HG02943 (cell line): ENCODE measurements at regions not wholly inside any gene's neighbourhood (a gene's known extent, or its start where the extent isn't known, plus 50 kb on each side); places are given as distances from the start of the nearest gene placed in this dataset.
"Not testable (repeated sequence)": the region's sequence is repeated elsewhere in the genome, so short reads cannot be mapped to it uniquely, and the experiment has no call there.

Experiments used
- ATAC-seq: cut with Tn5 transposase; IDR thresholded peaks from one replicate; pipeline ENCODE4 v1.9.1; 2021; ENCODE audit warnings: mild to moderate bottlenecking, low read depth, moderate library complexity; ENCODE audit not compliant: unreplicated experiment

DNA sequence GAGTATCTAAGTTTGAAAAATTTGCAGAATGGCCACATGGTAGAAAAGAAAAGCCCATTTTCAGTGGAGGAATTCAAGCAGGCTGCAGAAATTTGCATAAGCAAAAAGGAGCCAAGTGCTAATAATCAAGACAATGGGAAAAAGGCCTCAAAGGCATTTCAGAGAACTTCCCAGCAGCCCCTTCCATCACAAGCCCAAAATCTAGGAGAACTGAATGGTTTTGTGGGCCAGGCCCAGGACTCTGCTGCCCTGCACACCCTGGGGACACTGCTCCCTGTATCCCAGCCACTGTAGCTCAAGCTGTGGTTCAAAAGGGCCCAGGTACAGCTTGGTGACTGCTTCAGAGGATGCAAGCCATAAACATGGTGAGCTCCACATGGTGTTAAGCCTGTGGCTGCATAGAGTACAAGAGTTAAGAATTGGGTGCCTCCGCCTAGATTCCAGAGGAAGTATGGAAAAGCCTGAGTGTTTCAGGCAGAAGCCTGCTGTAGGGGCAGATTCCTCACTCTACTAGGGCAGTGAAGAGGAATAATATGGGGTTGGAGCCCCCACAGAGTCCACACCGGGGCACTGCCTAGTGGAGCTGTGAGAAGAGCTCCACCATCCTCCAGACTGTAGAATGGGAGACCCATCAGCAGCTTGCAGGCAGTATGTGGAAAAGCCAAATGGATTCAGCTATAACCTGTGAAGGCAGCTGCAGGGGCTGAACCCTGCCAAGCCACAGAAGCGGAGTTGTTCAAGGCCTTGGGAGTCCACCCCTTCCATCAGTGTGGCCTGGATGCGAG, 720.7 kb upstream of the CTNND2 start:
- ATAC-seq = no peak

DNA sequence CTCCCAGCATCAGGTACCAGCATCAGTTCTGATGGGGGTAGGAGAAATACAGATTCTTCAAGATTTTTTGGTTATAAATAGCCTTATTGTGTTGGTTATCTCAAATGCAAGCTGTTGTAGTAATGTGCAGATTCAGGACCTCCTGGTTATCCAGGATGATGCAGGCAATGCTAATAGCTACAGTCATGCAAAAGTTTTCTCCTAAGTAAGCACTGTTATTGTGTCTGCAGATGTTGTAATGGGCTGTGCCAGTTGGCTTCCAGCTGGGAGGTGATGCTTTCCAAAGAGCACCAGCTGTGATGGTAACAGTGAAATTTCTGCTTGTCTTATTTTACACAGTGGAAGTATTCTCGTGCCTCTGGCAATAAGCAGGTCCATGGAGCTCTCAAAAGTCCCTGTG, 719.2 kb upstream of the CTNND2 start:
- no peak for ATAC-seq

DNA sequence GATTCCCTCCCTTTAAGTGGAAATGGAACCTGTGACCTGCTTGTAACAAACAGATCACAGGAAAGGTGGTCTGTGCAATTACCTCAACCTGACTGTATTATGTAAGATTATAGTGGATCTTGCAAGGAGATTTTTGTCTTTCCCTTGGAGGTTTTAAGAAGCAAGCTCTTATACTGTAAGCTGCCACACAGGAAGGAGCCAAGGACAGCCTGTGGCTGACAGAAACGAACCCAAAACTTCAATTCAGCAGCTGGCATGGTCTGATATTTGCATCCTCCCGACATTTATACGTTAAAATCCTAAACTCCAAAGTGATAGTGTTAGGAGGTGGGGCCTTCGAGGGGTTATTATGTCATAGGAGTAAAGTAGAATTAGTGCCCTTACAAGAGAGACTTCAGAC, 711.8 kb upstream of the CTNND2 start:
- no peak for ATAC-seq

DNA sequence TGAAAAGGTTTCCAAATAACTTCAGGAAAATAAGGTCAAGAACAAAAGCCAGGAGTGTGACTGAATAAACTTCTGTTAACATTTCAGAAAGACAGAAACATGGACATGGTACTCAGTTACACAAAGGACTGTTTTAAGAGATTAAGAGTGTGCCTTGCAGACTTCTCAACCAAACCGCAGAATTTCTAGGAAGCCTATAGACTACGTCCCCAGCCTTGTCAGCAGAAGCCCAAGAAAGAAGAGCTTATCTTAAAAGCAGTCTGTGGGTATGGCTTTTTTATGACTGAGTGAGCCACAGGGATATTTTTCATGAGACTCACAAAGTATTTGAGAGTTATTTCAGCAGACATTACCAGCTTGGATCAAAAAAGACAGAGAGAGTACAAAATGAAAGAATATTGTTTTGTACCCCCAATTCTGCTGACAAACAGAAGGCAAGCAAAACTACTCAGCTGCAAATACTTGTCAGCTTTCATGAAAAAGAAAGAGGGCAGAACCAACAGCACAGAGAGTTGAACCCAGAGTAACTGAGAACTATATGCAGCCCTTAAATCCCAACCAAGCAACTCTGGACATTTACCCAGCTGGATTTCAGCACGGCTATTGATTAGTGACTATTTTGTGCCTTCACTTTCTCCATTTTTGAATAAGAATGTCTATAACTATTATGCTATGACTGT, 711.0 kb upstream of the CTNND2 start:
- ATAC-seq = no peak

DNA sequence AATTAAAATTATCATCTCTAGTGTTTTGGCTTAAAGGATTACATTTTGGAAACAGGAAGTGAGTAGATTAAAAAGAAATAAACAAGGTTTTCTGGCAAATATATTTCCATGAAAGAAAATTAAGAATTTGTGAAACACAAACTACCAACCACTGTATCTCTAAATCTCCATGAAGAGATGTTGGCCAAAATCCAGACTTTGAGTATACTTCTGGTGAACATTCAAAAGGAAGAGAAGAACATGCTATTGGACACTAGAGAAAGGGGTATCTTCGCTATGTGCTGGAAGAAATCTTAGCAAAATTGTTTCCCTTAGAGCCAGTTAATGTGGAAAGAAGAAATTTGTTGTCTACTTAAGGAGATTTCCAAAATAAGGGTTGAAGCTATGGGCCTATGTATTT, 710.4 kb upstream of the CTNND2 start:
- ATAC-seq = no peak

DNA sequence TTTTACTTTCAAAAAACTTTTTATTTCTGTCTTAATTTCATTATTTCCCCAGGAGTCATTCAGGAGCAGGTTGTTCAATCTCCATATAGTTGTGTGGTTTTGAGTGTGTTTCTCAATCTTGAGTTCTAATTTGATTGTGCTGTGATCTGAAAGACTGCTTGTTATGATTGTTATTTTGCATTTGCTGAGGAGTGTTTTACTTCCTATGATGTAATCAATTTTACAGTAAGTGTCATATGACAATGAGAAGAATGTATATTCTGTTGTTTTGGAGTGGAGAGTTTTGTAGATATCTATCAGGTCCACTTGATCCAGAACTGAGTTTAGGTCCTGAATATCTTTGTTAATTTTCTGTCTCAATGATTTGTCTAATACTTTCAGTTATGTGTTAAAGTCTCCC, 706.9 kb upstream of the CTNND2 start:
- ATAC-seq = no peak

DNA sequence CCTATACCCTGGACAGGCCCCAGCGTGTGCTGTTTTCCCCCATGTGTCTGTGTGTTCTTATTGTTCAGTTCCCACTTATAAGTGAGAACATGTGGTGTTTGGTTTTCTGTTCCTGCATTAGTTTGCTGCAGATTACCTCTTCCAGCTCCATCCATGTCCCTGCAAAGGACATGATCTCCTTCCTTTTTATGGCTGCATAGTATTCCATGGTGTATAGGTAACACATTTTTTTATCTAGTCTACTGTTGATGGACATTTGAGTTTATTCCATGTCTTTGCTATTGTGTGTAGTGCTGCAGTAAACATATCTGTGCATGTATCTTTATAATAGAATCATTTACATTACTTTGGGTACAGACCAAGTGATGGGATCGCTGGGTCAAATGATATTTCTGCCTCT, 703.6 kb upstream of the CTNND2 start:
- ATAC-seq = not testable (repeated sequence)

DNA sequence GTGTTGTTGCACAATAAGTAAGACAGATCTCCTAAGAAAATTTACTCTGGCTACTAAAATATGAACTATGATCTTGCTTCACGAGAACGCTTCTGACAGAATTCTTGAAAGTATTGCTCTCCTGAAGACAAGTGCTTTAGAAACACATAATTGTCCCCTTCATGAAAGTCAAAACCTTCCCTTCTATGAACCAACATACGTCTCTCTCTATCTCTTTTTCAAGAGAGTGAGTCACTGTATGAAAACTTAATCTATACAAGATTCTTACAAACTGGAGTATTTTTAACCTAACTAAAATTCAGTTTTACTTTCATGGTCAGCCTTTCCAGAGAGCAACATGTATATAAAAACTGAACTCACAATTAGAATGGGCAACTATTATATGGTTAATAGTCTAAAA, 688.0 kb upstream of the CTNND2 start:
- ATAC-seq = no peak

DNA sequence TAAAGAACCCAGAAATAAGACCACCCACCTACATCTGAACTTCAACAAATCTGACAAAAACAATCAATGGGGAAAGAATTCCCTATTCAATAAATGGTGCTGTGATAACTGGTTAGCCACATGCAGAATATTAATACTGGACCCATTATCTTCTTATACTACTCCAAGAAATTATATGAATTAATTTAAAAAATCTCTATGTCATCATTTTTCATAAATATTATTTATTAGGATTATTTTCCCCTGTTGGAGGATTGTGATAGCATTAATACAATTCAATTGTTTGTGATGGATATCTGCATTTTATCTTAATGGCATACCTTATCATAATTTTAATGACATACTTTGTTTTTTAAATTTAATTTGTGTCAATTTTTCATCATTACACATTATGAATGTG, 682.2 kb upstream of the CTNND2 start:
- no peak for ATAC-seq

DNA sequence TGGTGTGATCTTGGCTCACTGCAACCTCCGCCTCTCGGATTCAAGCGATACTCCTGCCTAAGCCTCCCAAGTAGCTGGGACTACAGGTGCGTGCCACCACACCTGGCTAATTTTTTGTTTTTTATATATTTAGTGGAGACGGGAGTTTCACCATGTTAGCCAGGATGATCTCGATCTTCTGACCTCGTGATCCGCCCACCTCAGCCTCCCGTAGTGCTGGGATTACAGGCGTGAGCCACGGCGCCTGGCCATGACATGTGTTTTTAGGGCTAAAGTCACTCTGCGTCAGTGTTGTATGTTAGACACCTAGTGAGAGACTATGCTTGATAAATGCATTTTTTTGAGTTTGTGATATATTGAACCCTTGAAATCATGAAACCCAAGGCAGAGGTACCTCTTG, 674.6 kb upstream of the CTNND2 start:
- ATAC-seq = not testable (repeated sequence)

DNA sequence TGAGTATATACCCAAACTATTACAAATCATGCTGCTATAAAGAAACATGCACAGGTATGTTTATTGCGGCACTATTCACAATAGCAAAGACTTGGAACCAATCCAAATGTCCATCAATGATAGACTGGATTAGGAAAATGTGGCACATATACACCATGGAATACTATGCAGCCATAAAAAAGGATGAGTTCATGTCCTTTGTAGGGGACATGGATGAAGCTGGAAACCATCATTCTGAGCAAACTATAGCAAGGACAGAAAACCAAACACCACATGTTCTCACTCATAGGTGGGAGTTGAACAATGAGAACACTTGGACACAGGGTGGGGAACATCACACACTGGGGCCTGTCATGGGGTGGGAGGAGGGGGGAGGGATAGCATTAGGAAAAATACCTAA, 672.7 kb upstream of the CTNND2 start:
- not testable (repeated sequence) for ATAC-seq

DNA sequence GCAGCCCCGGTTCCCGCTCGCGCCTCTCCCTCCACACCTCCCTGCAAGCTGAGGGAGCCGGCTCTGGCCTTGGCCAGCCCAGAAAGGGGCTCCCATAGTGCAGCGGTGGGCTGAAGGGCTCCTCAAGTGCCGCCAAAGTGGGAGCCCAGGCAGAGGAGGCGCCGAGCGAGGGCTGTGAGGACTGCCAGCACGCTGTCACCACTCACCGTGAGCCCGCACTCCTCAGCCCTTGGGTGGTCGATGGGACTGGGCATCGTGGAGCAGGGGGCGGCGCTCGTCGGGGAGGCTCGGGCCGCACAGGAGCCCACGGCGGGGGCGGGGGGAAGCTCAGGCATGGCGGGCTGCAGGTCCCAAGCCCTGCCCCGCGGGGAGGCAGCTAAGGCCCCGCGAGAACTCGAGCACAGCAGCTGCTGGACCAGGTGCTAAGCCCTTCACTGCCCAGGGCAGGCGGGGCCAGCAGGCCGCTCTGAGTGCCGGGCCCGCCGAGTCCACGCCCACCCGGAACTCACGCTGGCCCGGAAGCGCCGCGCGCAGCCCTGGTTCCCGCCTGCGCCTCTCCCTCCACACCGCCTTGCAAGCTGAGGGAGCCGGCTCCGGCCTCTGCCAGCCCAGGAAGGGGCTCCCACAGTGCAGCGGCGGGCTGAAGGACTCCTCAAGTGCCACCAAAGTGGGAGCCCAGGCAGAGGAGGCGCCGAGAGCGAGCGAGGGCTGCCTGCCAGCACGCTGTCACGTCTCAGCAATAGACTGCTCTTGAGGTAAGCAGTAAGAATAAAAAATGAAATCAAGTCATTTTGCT, 670.2 kb upstream of the CTNND2 start:
- ATAC-seq = not testable (repeated sequence)

DNA sequence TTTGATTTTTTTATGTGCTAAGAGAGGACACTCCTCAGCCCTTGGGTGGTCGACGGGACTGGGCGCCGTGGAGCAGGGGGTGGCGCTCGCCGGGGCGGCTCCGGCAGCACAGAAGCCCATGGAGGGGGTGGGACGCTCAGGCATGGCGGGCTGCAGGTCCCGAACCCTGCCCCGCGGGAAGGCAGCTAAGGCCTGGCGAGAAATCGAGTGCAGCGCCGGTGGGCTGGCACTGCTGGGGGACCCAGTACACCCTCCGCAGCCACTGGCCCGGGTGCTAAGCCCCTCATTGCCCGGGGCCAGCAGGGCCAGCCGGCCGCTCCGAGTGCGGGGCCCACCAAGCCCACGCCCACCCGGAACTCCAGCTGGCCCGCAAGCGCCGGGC, 669.7 kb upstream of the CTNND2 start:
- ATAC-seq = not testable (repeated sequence)

DNA sequence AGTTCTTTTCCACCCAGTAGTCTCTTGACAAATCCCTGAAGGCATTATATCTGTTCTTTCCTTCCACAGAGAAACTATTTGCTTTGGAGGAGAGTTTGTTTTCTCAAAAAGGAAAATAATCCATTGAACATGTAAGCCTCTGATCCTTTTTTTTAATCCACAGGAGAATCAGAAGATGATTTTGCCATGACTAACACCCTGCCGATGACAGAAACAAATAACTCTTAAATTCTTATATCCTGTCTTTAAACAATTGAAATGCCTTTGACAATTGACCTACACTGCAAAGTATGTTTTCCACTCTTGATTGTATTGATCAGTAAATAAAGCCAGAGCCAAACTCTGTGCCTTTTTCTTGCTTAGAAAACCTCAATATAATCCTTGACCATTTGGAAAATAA, 666.4 kb upstream of the CTNND2 start:
- no peak for ATAC-seq

DNA sequence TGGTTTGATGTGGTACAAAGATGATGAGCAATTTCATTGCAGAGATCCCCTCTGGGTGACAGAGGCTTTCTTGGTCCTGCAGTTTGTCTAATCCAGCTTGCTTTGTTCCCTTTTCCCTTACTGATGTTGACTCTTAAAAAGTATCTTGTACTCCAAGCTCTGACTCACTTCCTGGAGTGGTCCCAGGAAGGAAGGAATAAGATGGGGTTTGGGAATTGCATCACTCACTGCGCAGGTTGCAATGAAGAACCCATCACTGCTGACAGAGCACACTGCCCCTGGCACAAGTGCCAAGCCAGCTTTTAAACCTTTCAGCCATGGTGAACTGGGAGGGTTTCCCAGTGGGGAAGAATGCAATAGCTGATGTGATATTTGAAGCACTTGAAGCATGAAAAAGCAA, 662.2 kb upstream of the CTNND2 start:
- ATAC-seq = no peak

DNA sequence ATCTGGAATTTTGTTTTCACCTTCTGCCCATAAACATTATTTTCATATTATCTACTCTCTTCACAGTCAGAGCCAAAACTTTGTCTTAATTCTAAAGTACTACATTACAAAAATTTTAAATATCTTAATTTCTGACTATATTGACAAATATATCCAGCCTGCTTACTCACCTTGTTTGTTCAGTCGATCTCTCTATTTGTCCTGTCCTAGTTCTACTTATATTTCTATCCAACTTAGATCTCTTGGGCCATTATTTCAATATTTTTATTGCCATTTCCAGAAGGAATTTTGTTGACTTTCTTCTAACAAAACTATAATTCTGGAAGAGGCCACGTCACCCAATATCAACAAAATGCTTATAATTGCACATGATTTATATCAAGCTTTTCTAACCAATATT, 652.8 kb upstream of the CTNND2 start:
- ATAC-seq = no peak

DNA sequence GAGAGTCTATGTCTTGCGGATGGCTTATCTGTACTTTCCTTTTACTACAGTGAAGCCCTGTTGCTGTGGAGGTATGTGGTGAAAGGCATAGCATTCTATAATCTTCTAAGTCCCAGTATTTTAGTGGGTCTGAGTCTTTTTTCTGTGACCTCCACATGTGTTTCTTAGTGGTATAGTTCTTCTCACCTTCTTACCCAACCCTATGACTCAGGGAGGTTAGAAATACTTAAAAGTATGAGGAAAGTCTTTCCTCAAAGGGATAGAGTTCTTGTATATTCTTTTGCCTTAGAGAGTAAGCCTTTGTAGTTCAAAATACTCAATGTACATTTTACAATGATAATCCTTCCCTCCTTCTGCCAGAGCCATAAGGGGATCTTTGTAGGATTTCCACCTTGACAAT, 621.9 kb upstream of the CTNND2 start:
- ATAC-seq = no peak

DNA sequence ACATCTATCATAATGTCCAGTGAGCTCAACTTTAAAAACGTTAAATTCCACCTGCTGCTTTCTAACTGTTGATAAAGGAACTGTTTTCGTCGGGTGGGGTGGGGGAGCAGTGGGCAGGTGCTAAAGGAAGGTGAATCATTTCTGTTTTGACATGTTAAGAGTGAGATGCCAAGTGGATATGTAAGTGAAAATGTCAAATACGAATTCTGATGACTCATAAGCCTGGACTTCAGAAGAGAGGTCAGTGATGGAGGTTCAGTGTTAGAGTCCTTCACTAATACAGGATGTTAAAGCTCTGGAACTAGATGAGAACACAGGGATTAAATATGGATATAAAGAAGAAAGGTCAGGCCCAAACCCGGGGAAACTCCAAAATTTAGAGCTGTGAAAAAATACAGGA, 617.9 kb upstream of the CTNND2 start:
- no peak for ATAC-seq

DNA sequence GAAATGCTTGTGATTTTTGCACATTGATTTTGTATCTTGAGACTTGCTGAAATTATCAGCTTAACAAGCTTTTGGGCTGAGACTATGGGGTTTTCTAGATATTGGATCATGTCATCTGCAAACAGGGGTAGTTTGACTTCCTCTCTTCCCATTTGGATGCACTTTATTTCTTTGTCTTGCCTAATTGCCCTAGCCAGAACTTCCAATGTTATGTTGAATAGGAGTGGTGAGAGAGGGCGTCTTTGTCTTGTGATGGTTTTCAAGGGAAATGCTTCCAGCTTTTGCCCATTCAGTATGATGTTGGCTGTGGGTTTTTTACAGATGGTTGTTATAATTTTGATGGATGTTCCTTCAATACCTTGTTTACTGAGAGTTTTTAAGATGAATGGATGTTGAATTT, 600.7 kb upstream of the CTNND2 start:
- ATAC-seq = not testable (repeated sequence)

DNA sequence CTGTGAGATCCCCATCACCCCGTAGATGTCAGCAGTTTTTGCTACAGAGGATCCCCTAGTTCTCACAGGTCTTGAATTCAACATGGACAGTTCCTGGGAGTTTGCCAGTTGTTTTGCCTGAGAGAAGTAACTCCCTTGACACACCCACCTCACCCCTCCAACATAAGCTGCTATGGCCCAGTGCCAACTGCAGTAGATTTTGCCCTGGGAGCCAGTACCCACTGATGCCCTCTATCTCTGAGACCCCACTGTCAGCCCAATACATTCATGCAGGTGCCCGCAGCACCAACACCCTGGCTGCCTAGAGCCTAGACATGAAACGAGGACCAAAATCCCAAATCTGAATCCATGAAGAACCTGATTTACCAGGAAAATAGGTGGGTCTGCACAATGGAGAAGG, 583.9 kb upstream of the CTNND2 start:
- no peak for ATAC-seq

DNA sequence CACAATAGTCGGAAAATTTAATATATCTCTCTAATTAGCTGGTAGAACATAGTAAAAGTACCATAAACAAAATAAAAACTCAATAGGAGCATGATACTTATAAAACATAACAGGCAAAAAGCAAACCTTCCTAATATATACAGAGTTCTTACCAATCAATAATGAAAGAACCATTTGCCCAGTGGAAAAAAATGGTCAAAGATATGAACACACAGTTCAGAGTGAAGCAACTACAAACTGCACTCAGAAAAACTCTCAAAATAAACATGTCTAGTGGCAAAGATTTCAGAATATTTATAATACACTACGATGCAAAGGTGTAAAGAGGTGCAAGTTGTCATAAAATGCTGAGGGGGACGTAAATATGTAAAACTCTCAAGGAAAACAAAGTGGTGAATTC, 576.2 kb upstream of the CTNND2 start:
- ATAC-seq = no peak

DNA sequence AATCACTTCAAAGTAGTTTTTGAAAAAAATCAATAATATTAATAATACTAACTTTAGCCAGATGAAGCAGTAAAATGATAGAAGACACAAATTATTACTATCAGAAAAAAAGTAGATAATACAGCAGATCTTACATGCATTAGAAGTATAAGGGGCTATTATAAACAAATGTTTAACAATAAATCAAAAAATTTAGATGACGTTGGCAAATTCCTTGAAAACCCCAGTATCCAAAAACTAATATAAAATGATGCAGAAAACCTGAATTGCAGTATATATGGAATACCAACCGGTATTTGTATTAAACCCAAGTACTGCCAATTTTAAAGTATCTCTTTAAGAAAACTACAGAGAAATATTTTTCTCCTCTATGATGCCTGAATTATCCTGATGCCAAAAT, 573.3 kb upstream of the CTNND2 start:
- no peak for ATAC-seq
